ENCODE measurements at regions not wholly inside any gene's neighbourhood (a gene's known extent, or its start where the extent isn't known, plus 50 kb on each side); places are given as distances from the start of the nearest gene placed in this dataset.

GRCh38 chr15:26178640-26179220 is 315.6 kb upstream of the ATP10A start:
- no peaks in the 10 kb centered on the region for H3K4me1 ChIP-seq (ENCODE audit: insufficient read depth)
- H3K27ac ChIP-seq (ENCODE audit: low read depth): no peak overlapping the region
- no peak for DNase-seq (ENCODE audit: extremely low spot score)
- no peaks in the 10 kb centered on the region for H3K36me3 ChIP-seq (ENCODE audit: insufficient read depth)
- WGBS: 45% methylated on average over 19 of the region's 19 CpGs
- H3K4me3 ChIP-seq (ENCODE audit: low read depth, low read length): no peak overlapping the region

- Histone ChIP-seq H3K4me3 (ENCODE audit: low read depth, low read length) (no peak overlapping the region), H3K4me1 (ENCODE audit: insufficient read depth) (no peaks in the 10 kb centered on the region), H3K27ac (ENCODE audit: low read depth) (no peak overlapping the region), H3K36me3 (ENCODE audit: insufficient read depth) (no peaks in the 10 kb centered on the region)
- DNase-seq (ENCODE audit: extremely low spot score): no peak
- 79% methylated on average over 4 of the region's 4 CpGs for WGBS
Observed at GRCh38 chr15:26177816-26178215, 314.7 kb upstream of the ATP10A start.

GRCh38 chr15:26176831-26177230 is 313.7 kb upstream of the ATP10A start:
- no peaks in the 10 kb centered on the region for H3K36me3 ChIP-seq (ENCODE audit: insufficient read depth)
- no peaks in the 10 kb centered on the region for H3K4me1 ChIP-seq (ENCODE audit: insufficient read depth)
- 75% methylated on average over 10 of the region's 10 CpGs for WGBS
- no peak overlapping the region for H3K27ac ChIP-seq (ENCODE audit: low read depth)
- no peak overlapping the region for H3K4me3 ChIP-seq (ENCODE audit: low read depth, low read length)
- DNase-seq (ENCODE audit: extremely low spot score): no peak

- H3K4me3 ChIP-seq (ENCODE audit: low read depth, low read length): no peak overlapping the region
- DNase-seq (ENCODE audit: extremely low spot score): no peak
- H3K27ac ChIP-seq (ENCODE audit: low read depth): no peak overlapping the region
- no peaks in the 10 kb centered on the region for H3K4me1 ChIP-seq (ENCODE audit: insufficient read depth)
- no peaks in the 10 kb centered on the region for H3K36me3 ChIP-seq (ENCODE audit: insufficient read depth)
- 67% methylated on average over 3 of the region's 3 CpGs for WGBS
Observed at GRCh38 chr15:26171266-26171665, 308.1 kb upstream of the ATP10A start.

GRCh38 chr15:26166429-26166828 is 303.3 kb upstream of the ATP10A start:
- DNase-seq (ENCODE audit: extremely low spot score): no peak
- no peaks in the 10 kb centered on the region for H3K4me1 ChIP-seq (ENCODE audit: insufficient read depth)
- no peaks in the 10 kb centered on the region for H3K36me3 ChIP-seq (ENCODE audit: insufficient read depth)
- H3K4me3 ChIP-seq (ENCODE audit: low read depth, low read length): no peak overlapping the region
- WGBS: 71% methylated on average over 4 of the region's 4 CpGs
- no peak overlapping the region for H3K27ac ChIP-seq (ENCODE audit: low read depth)

- no peak overlapping the region for H3K27ac ChIP-seq (ENCODE audit: low read depth)
- H3K36me3 ChIP-seq (ENCODE audit: insufficient read depth): no peaks in the 10 kb centered on the region
- 84% methylated on average over 7 of the region's 7 CpGs for WGBS
- DNase-seq (ENCODE audit: extremely low spot score): no peak
- no peak overlapping the region for H3K4me3 ChIP-seq (ENCODE audit: low read depth, low read length)
- no peaks in the 10 kb centered on the region for H3K4me1 ChIP-seq (ENCODE audit: insufficient read depth)
Observed at GRCh38 chr15:26165546-26165945, 302.4 kb upstream of the ATP10A start.

GRCh38 chr15:26160343-26160742 is 297.2 kb upstream of the ATP10A start:
- 74% methylated on average over 4 of the region's 4 CpGs for WGBS
- Histone ChIP-seq H3K4me3 (ENCODE audit: low read depth, low read length) (no peak overlapping the region), H3K27ac (ENCODE audit: low read depth) (no peak overlapping the region), H3K36me3 (ENCODE audit: insufficient read depth) (no peaks in the 10 kb centered on the region), H3K4me1 (ENCODE audit: insufficient read depth) (no peaks in the 10 kb centered on the region)
- no peak for DNase-seq (ENCODE audit: extremely low spot score)

- no peak for DNase-seq (ENCODE audit: extremely low spot score)
- no peaks in the 10 kb centered on the region for H3K4me1 ChIP-seq (ENCODE audit: insufficient read depth)
- no peak overlapping the region for H3K27ac ChIP-seq (ENCODE audit: low read depth)
- no peaks in the 10 kb centered on the region for H3K36me3 ChIP-seq (ENCODE audit: insufficient read depth)
- 91% methylated on average over 2 of the region's 2 CpGs for WGBS
- no peak overlapping the region for H3K4me3 ChIP-seq (ENCODE audit: low read depth, low read length)
Observed at GRCh38 chr15:26158176-26158575, 295.0 kb upstream of the ATP10A start.

- 62% methylated on average over 7 of the region's 7 CpGs for WGBS
- Histone ChIP-seq H3K36me3 (ENCODE audit: insufficient read depth) (no peaks in the 10 kb centered on the region), H3K4me3 (ENCODE audit: low read depth, low read length) (no peak overlapping the region), H3K27ac (ENCODE audit: low read depth) (no peak overlapping the region), H3K4me1 (ENCODE audit: insufficient read depth) (no peaks in the 10 kb centered on the region)
- DNase-seq (ENCODE audit: extremely low spot score): no peak
Observed at GRCh38 chr15:26157081-26157480, 294.0 kb upstream of the ATP10A start.

- Histone ChIP-seq H3K27ac (ENCODE audit: low read depth) (no peak overlapping the region), H3K36me3 (ENCODE audit: insufficient read depth) (no peaks in the 10 kb centered on the region), H3K4me1 (ENCODE audit: insufficient read depth) (no peaks in the 10 kb centered on the region), H3K4me3 (ENCODE audit: low read depth, low read length) (no peak overlapping the region)
- DNase-seq (ENCODE audit: extremely low spot score): no peak
- 73% methylated on average over 4 of the region's 4 CpGs for WGBS
Observed at GRCh38 chr15:26156051-26156450, 292.9 kb upstream of the ATP10A start.

GRCh38 chr15:26148156-26148860 is 285.2 kb upstream of the ATP10A start:
- DNase-seq (ENCODE audit: extremely low spot score): no peak
- Histone ChIP-seq H3K4me3 (ENCODE audit: low read depth, low read length) (no peak overlapping the region), H3K27ac (ENCODE audit: low read depth) (no peak overlapping the region), H3K4me1 (ENCODE audit: insufficient read depth) (no peaks in the 10 kb centered on the region), H3K36me3 (ENCODE audit: insufficient read depth) (no peaks in the 10 kb centered on the region)
- 83% methylated on average over 13 of the region's 13 CpGs for WGBS

GRCh38 chr15:26146202-26146601 is 283.1 kb upstream of the ATP10A start:
- H3K4me1 ChIP-seq (ENCODE audit: insufficient read depth): no peaks in the 10 kb centered on the region
- DNase-seq (ENCODE audit: extremely low spot score): no peak
- no peak overlapping the region for H3K27ac ChIP-seq (ENCODE audit: low read depth)
- no peaks in the 10 kb centered on the region for H3K36me3 ChIP-seq (ENCODE audit: insufficient read depth)
- no peak overlapping the region for H3K4me3 ChIP-seq (ENCODE audit: low read depth, low read length)
- 63% methylated on average over 4 of the region's 4 CpGs for WGBS

- Histone ChIP-seq H3K36me3 (ENCODE audit: insufficient read depth) (no peaks in the 10 kb centered on the region), H3K4me3 (ENCODE audit: low read depth, low read length) (no peak overlapping the region), H3K4me1 (ENCODE audit: insufficient read depth) (no peaks in the 10 kb centered on the region), H3K27ac (ENCODE audit: low read depth) (no peak overlapping the region)
- WGBS: 79% methylated on average over 2 of the region's 2 CpGs
- no peak for DNase-seq (ENCODE audit: extremely low spot score)
Observed at GRCh38 chr15:26145796-26146195, 282.7 kb upstream of the ATP10A start.

GRCh38 chr15:26144836-26145235 is 281.7 kb upstream of the ATP10A start:
- Histone ChIP-seq H3K4me3 (ENCODE audit: low read depth, low read length) (no peak overlapping the region), H3K36me3 (ENCODE audit: insufficient read depth) (no peaks in the 10 kb centered on the region), H3K27ac (ENCODE audit: low read depth) (no peak overlapping the region), H3K4me1 (ENCODE audit: insufficient read depth) (no peaks in the 10 kb centered on the region)
- 71% methylated on average over 4 of the region's 4 CpGs for WGBS
- no peak for DNase-seq (ENCODE audit: extremely low spot score)

Data from urinary bladder (tissue), 3 donors.